BE2C (cell line): ENCODE measurements at regions not wholly inside any gene's neighbourhood (a gene's known extent, or its start where the extent isn't known, plus 50 kb on each side); places are given as distances from the start of the nearest gene placed in this dataset.

Source experiments
- DNase-seq: peaks from one replicate; pipeline ENCODE4 v3.0.0-alpha.2; 2020
- H3K27me3 ChIP-seq: fragments of 250-450 bp; sonication (Bioruptor Pico); 2 replicates; pipeline ENCODE4 v1.5.1; 2020; ENCODE audit warnings: mild to moderate bottlenecking
- H3K36me3 ChIP-seq: fragments of 250-450 bp; sonication (Bioruptor Pico); 2 replicates; pipeline ENCODE4 v1.5.1; 2020; ENCODE audit warnings: mild to moderate bottlenecking
- H3K4me1 ChIP-seq: fragments of 250-450 bp; sonication (Bioruptor Pico); 2 replicates; pipeline ENCODE4 v1.5.1; 2020
- H3K4me3 ChIP-seq: 2 replicates; pipeline ENCODE4 v1.5.1; 2011; ENCODE audit warnings: low read depth, low read length
- H3K9me3 ChIP-seq: fragments of 250-450 bp; sonication (Bioruptor Pico); 2 replicates; pipeline ENCODE4 v1.5.1; 2020
- TF ChIP-seq, protein P1 (sequence below): IDR thresholded peaks from 2 replicates; pipeline ENCODE4 v1.5.1; 2012; ENCODE audit warnings: mild to moderate bottlenecking, low read depth, low read length

DNA sequence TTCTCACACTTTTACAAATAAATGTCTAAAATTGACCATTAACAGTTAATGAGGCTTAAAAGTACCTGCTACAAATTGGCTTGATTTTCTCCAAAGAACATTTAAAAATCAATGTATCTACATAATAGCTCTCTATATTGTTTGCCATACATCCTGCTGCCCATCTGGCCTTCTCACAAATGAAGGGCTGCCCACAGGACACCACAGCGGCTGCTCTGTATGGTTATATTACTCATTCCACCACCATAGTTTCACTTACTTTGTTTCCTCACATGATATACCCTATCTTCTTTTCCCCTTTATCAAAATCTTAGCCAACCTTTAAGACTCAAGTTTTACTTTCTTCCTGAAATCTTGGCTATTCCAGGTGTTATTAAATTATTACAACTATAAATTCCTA, 407.7 kb upstream of the HTR1E start:
- Histone ChIP-seq H3K36me3 (no peaks in the 10 kb centered on the region), H3K4me1 (no peaks in the 10 kb centered on the region), H3K4me3 (no peak overlapping the region), H3K9me3 (no peaks in the 10 kb centered on the region; the same call in 1 of the 2 replicates), H3K27me3 (no peaks in the 10 kb centered on the region)
- DNase-seq = no peak
- TF ChIP-seq, protein P1, sequence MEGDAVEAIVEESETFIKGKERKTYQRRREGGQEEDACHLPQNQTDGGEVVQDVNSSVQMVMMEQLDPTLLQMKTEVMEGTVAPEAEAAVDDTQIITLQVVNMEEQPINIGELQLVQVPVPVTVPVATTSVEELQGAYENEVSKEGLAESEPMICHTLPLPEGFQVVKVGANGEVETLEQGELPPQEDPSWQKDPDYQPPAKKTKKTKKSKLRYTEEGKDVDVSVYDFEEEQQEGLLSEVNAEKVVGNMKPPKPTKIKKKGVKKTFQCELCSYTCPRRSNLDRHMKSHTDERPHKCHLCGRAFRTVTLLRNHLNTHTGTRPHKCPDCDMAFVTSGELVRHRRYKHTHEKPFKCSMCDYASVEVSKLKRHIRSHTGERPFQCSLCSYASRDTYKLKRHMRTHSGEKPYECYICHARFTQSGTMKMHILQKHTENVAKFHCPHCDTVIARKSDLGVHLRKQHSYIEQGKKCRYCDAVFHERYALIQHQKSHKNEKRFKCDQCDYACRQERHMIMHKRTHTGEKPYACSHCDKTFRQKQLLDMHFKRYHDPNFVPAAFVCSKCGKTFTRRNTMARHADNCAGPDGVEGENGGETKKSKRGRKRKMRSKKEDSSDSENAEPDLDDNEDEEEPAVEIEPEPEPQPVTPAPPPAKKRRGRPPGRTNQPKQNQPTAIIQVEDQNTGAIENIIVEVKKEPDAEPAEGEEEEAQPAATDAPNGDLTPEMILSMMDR = no peak

DNA sequence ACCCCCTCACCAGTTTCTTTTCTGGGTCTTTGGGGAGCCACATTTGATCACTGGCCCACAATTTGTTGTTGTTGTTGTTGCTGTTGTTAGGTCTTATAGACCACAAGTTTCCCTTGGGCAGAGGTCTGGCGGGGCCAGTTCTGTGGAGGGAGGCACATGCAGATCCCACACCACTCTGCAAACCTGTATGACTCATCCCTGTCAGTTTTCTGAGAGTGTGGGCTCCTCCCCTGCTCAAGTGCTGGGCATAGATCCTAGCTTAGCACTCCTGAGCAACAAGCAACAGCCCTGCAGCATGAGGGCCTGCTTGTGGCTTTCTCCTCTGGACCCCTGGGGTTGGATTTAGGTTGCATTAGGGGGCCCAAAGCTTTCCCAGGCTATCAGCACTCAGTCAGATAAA, 411.1 kb upstream of the HTR1E start:
- TF ChIP-seq, protein P1 = no peak
- no peaks in the 10 kb centered on the region for H3K36me3 ChIP-seq
- no peaks in the 10 kb centered on the region; the same call in 1 of the 2 replicates for H3K9me3 ChIP-seq
- no peaks in the 10 kb centered on the region for H3K27me3 ChIP-seq
- H3K4me1 ChIP-seq = no peaks in the 10 kb centered on the region
- no peak overlapping the region for H3K4me3 ChIP-seq
- no peak for DNase-seq

DNA sequence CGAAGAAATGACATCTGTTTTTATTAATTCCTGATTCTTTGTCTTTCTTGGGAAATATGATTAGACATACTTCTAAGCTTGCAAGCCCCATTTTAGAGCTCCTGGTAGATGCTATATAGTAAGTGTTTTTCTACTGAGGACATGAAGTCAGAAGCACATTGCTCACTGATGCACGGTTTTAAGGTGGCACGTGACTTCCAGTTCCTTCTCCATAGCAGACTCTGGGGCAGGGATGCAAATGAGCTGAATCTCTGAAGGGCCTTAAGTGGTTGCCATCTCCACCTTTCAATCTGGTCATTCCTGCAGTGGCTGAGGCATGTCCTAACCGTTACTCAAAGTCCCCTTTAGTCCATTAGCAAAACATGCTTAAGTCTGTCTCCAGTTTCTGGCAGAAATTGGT, 421.2 kb upstream of the HTR1E start:
- no peaks in the 10 kb centered on the region for H3K27me3 ChIP-seq
- no peak overlapping the region for H3K4me3 ChIP-seq
- TF ChIP-seq, protein P1 = no peak
- no peaks in the 10 kb centered on the region for H3K36me3 ChIP-seq
- H3K4me1 ChIP-seq = peaks cover 9% of the 10 kb centered on the region
- H3K9me3 ChIP-seq = no peaks in the 10 kb centered on the region; the same call in 1 of the 2 replicates
- no peak for DNase-seq

GRCh38 chr6:86511962-86512361, 425.4 kb upstream of the HTR1E start:
- Histone ChIP-seq H3K9me3 (no peaks in the 10 kb centered on the region; the same call in 1 of the 2 replicates), H3K4me1 (peaks cover 9% of the 10 kb centered on the region), H3K36me3 (no peaks in the 10 kb centered on the region), H3K27me3 (no peaks in the 10 kb centered on the region), H3K4me3 (no peak overlapping the region)
- DNase-seq = no peak
- TF ChIP-seq, protein P1 = no peak

GRCh38 chr6:86508230-86508629, 429.1 kb upstream of the HTR1E start:
- Histone ChIP-seq H3K27me3 (no peaks in the 10 kb centered on the region), H3K4me1 (no peaks in the 10 kb centered on the region), H3K36me3 (no peaks in the 10 kb centered on the region), H3K9me3 (no peaks in the 10 kb centered on the region), H3K4me3 (no peak overlapping the region)
- TF ChIP-seq, protein P1 = no peak
- no peak for DNase-seq

DNA sequence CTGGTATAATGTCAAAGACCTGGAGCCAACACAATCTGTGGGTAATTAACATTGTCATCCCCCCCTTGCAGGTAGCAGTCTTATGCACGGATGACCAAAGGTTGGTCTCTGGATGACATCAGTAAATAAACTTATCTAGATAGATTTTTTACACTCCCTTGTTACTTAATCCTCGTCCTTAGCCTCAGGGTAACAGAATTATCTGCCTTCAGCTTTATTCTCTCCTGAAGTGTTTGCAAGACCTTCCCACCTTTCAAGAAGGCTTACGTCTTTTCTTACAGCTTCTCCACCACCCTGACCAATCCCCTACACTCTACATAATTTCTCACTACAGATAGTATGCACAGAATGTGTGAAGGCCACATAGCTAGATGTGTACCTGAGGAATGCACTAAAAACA, 434.8 kb upstream of the HTR1E start:
- no peaks in the 10 kb centered on the region for H3K27me3 ChIP-seq
- H3K4me3 ChIP-seq = no peak overlapping the region
- no peaks in the 10 kb centered on the region for H3K36me3 ChIP-seq
- peaks cover 6% of the 10 kb centered on the region for H3K4me1 ChIP-seq
- TF ChIP-seq, protein P1 = no peak
- DNase-seq = no peak
- peaks cover 5% of the 10 kb centered on the region; the same call in 1 of the 2 replicates for H3K9me3 ChIP-seq
